ENCODE measurements at regions not wholly inside any gene's neighbourhood (a gene's known extent, or its start where the extent isn't known, plus 50 kb on each side); places are given as distances from the start of the nearest gene placed in this dataset.

GRCh38 chr10:21146436-21146789, 249.3 kb upstream of the NEBL start:
- no peak for TF ChIP-seq CTCF (conservative IDR thresholded peaks at IDR 0.05)
- no peaks in the 10 kb centered on the region for H3K36me3 ChIP-seq (ENCODE audit: control insufficient read depth, insufficient read depth, low read length)
- H3K36me3 Mint-ChIP-seq (ENCODE audit: low read depth), result peaks cover 28% of the 10 kb centered on the region
- no peak overlapping the region for H3K27ac ChIP-seq (ENCODE audit: low read depth, low read length)
- no peaks in the 10 kb centered on the region for H3K27me3 Mint-ChIP-seq (ENCODE audit: insufficient read depth)
- H3K4me3 ChIP-seq (ENCODE audit: low read length), result no peak overlapping the region
- no peaks in the 10 kb centered on the region for H3K9me3 ChIP-seq (ENCODE audit: control insufficient read depth, low read length)
- no peaks in the 10 kb centered on the region for H3K4me1 ChIP-seq (ENCODE audit: control insufficient read depth, insufficient read depth, low read length)
- no peaks in the 10 kb centered on the region for H3K27me3 ChIP-seq (ENCODE audit: control insufficient read depth, insufficient read depth, low read length, poor library complexity, severe bottlenecking)
- no peaks in the 10 kb centered on the region for H3K9me3 Mint-ChIP-seq
- 93 to 100% methylated on average over 1 of the region's 1 CpG for WGBS, 2 experiments (ENCODE audit: insufficient coverage in 1 of 2, insufficient read length in 1 of 2)
- peaks cover 7% of the 10 kb centered on the region for H3K4me1 Mint-ChIP-seq
- no peak overlapping the region for H3K27ac Mint-ChIP-seq
- H3K9ac ChIP-seq (ENCODE audit: extremely low read depth, low read length, poor library complexity, severe bottlenecking), result no peak overlapping the region
- DNase-seq, result no peak
- H3K4me3 Mint-ChIP-seq, result no peak overlapping the region

GRCh38 chr10:21145751-21146435, 248.8 kb upstream of the NEBL start:
- Mint-ChIP-seq H3K9me3 (no peaks in the 10 kb centered on the region), H3K27ac (no peak overlapping the region), H3K27me3 (ENCODE audit: insufficient read depth) (no peaks in the 10 kb centered on the region), H3K4me3 (no peak overlapping the region), H3K36me3 (ENCODE audit: low read depth) (peaks cover 26% of the 10 kb centered on the region), H3K4me1 (peaks cover 7% of the 10 kb centered on the region)
- no peaks in the 10 kb centered on the region for H3K4me1 ChIP-seq (ENCODE audit: control insufficient read depth, insufficient read depth, low read length)
- peak overlapping the region; percentile 22 for H3K27ac ChIP-seq (ENCODE audit: low read depth, low read length)
- H3K9me3 ChIP-seq (ENCODE audit: control insufficient read depth, low read length), result no peaks in the 10 kb centered on the region
- H3K36me3 ChIP-seq (ENCODE audit: control insufficient read depth, insufficient read depth, low read length), result no peaks in the 10 kb centered on the region
- no peak overlapping the region for H3K4me3 ChIP-seq (ENCODE audit: low read length)
- H3K27me3 ChIP-seq (ENCODE audit: control insufficient read depth, insufficient read depth, low read length, poor library complexity, severe bottlenecking), result no peaks in the 10 kb centered on the region
- DNase-seq, result no peak
- 66 to 84% methylated on average over 7 to 13 of the region's 13 CpGs for WGBS, 2 experiments (ENCODE audit: insufficient coverage in 1 of 2, insufficient read length in 1 of 2)
- no peak for TF ChIP-seq CTCF (conservative IDR thresholded peaks at IDR 0.05)
- H3K9ac ChIP-seq (ENCODE audit: extremely low read depth, low read length, poor library complexity, severe bottlenecking), result no peak overlapping the region

- no peak overlapping the region for H3K27ac Mint-ChIP-seq
- Histone ChIP-seq H3K27ac (ENCODE audit: low read depth, low read length) (no peak overlapping the region), H3K4me1 (ENCODE audit: control insufficient read depth, insufficient read depth, low read length) (no peaks in the 10 kb centered on the region), H3K9me3 (ENCODE audit: control insufficient read depth, low read length) (no peaks in the 10 kb centered on the region), H3K27me3 (ENCODE audit: control insufficient read depth, insufficient read depth, low read length, poor library complexity, severe bottlenecking) (no peaks in the 10 kb centered on the region), H3K4me3 (ENCODE audit: low read length) (no peak overlapping the region), H3K9ac (ENCODE audit: extremely low read depth, low read length, poor library complexity, severe bottlenecking) (no peak overlapping the region), H3K36me3 (ENCODE audit: control insufficient read depth, insufficient read depth, low read length) (no peaks in the 10 kb centered on the region)
- 93% methylated on average over 3 of the region's 3 CpGs; no CpG with 5 or more reads in 1 of the 2 experiments for WGBS, 2 experiments (ENCODE audit: insufficient coverage in 1 of 2, insufficient read length in 1 of 2)
- no peak overlapping the region for H3K4me3 Mint-ChIP-seq
- H3K9me3 Mint-ChIP-seq, result no peaks in the 10 kb centered on the region
- H3K36me3 Mint-ChIP-seq (ENCODE audit: low read depth), result peaks cover 19% of the 10 kb centered on the region
- H3K27me3 Mint-ChIP-seq (ENCODE audit: insufficient read depth), result no peaks in the 10 kb centered on the region
- no peak for TF ChIP-seq CTCF (conservative IDR thresholded peaks at IDR 0.05)
- H3K4me1 Mint-ChIP-seq, result peaks cover 7% of the 10 kb centered on the region
- DNase-seq, result no peak
These were observed 246.9 kb upstream of the NEBL start for GRCh38 chr10:21144047-21144446.

Data from endodermal cell (in vitro differentiated cells).